NCI-H1417 (cell line): ENCODE measurements at regions not wholly inside any gene's neighbourhood (a gene's known extent, or its start where the extent isn't known, plus 50 kb on each side); places are given as distances from the start of the nearest gene placed in this dataset.

ENCODE experiments used
- DNase-seq, 3 experiments: peaks; one replicate each; lab custom pipeline; 2025; lab: John Stamatoyannopoulos, UW

GRCh38 chr3:148641722-148642121 is 56.0 kb upstream of the AGTR1 start:
- DNase-seq: no peak

DNA sequence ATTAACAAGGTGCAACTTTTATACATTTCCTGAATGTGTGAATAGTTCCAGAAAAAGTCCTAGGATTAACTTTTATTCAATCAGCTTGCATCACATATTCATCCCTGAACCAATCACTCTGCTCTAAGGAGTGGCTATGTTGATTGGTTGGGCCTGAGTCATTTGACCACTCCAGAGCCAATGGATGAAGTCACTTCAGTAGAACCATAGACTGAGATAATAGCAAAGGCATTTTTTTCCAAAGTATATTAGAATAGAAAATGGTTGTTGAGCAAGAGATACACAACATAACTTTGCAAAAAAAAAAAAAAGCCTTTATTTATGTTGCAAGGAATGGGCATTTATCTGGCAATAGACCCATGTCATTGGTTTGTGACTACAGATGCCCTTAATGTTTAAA is 55.5 kb upstream of the AGTR1 start:
- DNase-seq: no peak

DNA sequence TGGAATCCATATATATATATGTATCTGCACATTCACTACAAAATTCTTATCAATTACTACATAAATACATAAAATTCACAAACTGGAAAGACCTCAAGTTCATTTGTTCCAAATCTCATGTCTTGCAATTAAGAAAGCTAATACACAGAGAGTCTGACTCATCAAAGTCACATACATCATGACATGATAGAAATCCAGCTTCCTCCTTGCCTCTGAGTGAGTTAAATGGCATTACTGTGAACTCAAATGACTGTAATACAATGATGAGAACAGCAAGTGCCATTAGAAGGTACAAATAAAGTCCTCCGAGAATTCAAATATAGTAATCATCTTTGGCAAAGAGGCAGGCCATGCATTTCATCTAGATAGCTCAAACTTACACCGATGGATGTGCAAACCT is 55.1 kb upstream of the AGTR1 start:
- DNase-seq: no peak

GRCh38 chr3:148643389-148643840 is 54.3 kb upstream of the AGTR1 start:
- no peak for DNase-seq

DNA sequence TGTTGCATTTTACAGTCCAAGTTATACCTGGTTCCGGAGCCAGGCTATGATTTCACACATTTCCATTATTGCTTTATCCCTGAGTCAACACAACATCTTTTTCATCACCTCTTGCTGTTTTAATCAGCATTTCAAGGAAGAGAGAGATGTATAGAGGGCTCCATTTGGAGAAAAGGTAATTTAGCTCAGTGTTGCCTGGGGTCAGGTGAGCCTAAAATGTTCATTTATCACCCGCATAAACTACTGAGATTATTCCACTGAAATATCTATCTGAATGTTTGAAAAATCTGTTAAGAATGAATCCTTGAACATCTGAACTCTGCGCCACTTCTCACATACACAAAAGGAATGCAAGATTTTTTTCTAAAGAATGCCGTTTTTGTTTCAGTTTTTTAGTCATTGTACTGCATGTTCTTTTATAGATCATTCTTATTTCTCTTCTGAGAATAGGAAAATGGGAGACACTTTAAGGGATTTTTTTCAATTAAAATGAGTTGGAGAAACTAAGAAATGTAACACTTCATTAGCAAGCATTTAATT is 51.5 kb upstream of the AGTR1 start:
- no peak for DNase-seq
